K562 (cell line): ENCODE measurements at regions not wholly inside any gene's neighbourhood (a gene's known extent, or its start where the extent isn't known, plus 50 kb on each side); places are given as distances from the start of the nearest gene placed in this dataset.

Experiments used
- ATAC-seq: fragments of 200-7000 bp; cut with Tn5 transposase; 3 replicates; pipeline ENCODE4 v1.9.1; 2020; ENCODE audit warnings: moderate library complexity
- BruUV-seq: library from RNA; stranded (reverse); fragments of 400-500 nt; replicated peaks from 2 replicates; lab custom pipeline; 2021; lab: Mats Ljungman, UMichigan
- CTCF ChIA-PET: fragments of 300-600 bp; formaldehyde crosslinking; extraction: SDS; loops from one replicate; lab custom pipeline; 2021; ENCODE audit warnings: low intra/inter-chr PET ratio; lab: Yijun Ruan, JAX
- POLR2A ChIA-PET: fragments of 300-600, 350-650 bp; sonication (Branson Sonifier 250); formaldehyde crosslinking; extraction: SDS; loops from one replicate; lab custom pipeline; 2021; ENCODE audit warnings: antibody characterized with exemption, inconsistent platforms; lab: Yijun Ruan, JAX
- DNase-seq, 4 experiments: peaks; one replicate each; pipeline versions ENCODE4 v3.0.0 to v3.0.0-alpha.2; 2011 to 2018; ENCODE audit warnings: low spot score in 3 of 4, mixed read lengths in 3 of 4; ENCODE audit errors: extremely low read depth in 1 of 4
- FAIRE-seq: peaks from 2 replicates; lab custom pipeline; 2011; peaks lifted over from hg19 to GRCh38; lab: Jason Lieb, UNC
- H2AFZ ChIP-seq: 2 replicates; pipeline ENCODE4 v1.6.0; 2011; ENCODE audit warnings: low read depth, low read length, control low read depth, inconsistent platforms
- H3K27ac ChIP-seq: fragments of 200-600 bp; 3 replicates; pipeline ENCODE4 v1.8.0; 2011; ENCODE audit warnings: low read depth, mild to moderate bottlenecking, control low read depth, inconsistent platforms, low read length, moderate library complexity, mixed read lengths; ENCODE audit errors: extremely low read depth
- H3K27me3 ChIP-seq, 2 experiments: fragments of 300-600 bp in 1 of 2; 2 replicates in 1 of 2; 3 replicates in 1 of 2; pipeline versions ENCODE4 v1.6.0 to v1.8.0; 2011; ENCODE audit warnings: inconsistent platforms in 2 of 2, low read length in 2 of 2, mild to moderate bottlenecking in 1 of 2, mixed read lengths in 1 of 2, moderate library complexity in 1 of 2; ENCODE audit not compliant: control insufficient read depth in 2 of 2, insufficient read depth in 2 of 2
- H3K36me3 ChIP-seq: fragments of 300-600 bp; 3 replicates; pipeline ENCODE4 v1.8.0; 2011; ENCODE audit warnings: mild to moderate bottlenecking, low read length, inconsistent platforms; ENCODE audit not compliant: control insufficient read depth, insufficient read depth
- H3K4me1 ChIP-seq, 2 experiments: fragments of 200-600 bp in 1 of 2; replicated peaks in 1 of 2; 2 replicates in 1 of 2; 3 replicates in 1 of 2; pipeline versions ENCODE4 v1.5.1 to v1.8.0; 2011; ENCODE audit warnings: inconsistent platforms in 2 of 2, low read length in 2 of 2, mild to moderate bottlenecking in 1 of 2, mixed read lengths in 1 of 2, moderate library complexity in 1 of 2; ENCODE audit not compliant: control insufficient read depth in 2 of 2, insufficient read depth in 2 of 2
- H3K4me2 ChIP-seq: 2 replicates; pipeline ENCODE4 v1.6.1; 2011; ENCODE audit warnings: low read length, control low read depth, inconsistent platforms, mixed read lengths; ENCODE audit not compliant: insufficient read depth
- H3K4me3 ChIP-seq: fragments of 200-600 bp; sonication (generic), shearing (Covaris generic); 2 replicates; pipeline ENCODE4 v1.5.1; 2016; ENCODE audit warnings: control low read depth, inconsistent platforms
- H3K79me2 ChIP-seq: fragments of 200-600 bp; 3 replicates; pipeline ENCODE4 v1.8.0; 2011; ENCODE audit warnings: low read length, inconsistent platforms; ENCODE audit not compliant: control insufficient read depth, insufficient read depth
- H3K9ac ChIP-seq, 2 experiments: 2 replicates each; pipeline versions ENCODE4 v1.6.0 to v1.6.1; 2011; ENCODE audit warnings: low read depth in 2 of 2, low read length in 2 of 2, control low read depth in 1 of 2, inconsistent platforms in 1 of 2, mild to moderate bottlenecking in 1 of 2, mixed read lengths in 1 of 2; ENCODE audit not compliant: insufficient read depth in 1 of 2
- H3K9me1 ChIP-seq: one replicate; pipeline ENCODE4 v1.6.0; 2011; ENCODE audit warnings: inconsistent platforms, mild to moderate bottlenecking, low read length, moderate library complexity; ENCODE audit not compliant: control insufficient read depth, insufficient read depth
- H3K9me3 ChIP-seq: replicated peaks from 2 replicates; pipeline ENCODE4 v1.5.1; 2011; ENCODE audit warnings: low read depth, low read length, inconsistent platforms; ENCODE audit not compliant: control insufficient read depth, insufficient read depth
- H4K20me1 ChIP-seq: replicated peaks from 2 replicates; pipeline ENCODE4 v1.6.1; 2011; ENCODE audit warnings: low read length, inconsistent platforms, mixed read lengths; ENCODE audit not compliant: control insufficient read depth, insufficient read depth
- CHD7 ChIP-seq: fragments of 200-600 bp; sonication (generic); IDR thresholded peaks from one replicate; pipeline ENCODE4 v1.6.1; 2012; ENCODE audit warnings: mild to moderate bottlenecking, low read depth, low read length, inconsistent platforms
- DPF2 ChIP-seq: fragments of 450-650 bp; IDR thresholded peaks from 2 replicates; pipeline ENCODE4 v1.6.1; 2016
- HOMEZ ChIP-seq: fragments of 250-450 bp; sonication (Bioruptor Pico); IDR thresholded peaks from 2 replicates; pipeline ENCODE4 v1.4.0; 2020; ENCODE audit warnings: mild to moderate bottlenecking, moderate library complexity
- SP2 ChIP-seq: IDR thresholded peaks from 2 replicates; pipeline ENCODE4 v1.6.1; 2011; ENCODE audit warnings: mild to moderate bottlenecking, low read depth, low read length, moderate library complexity; ENCODE audit not compliant: poor library complexity, severe bottlenecking; ENCODE audit errors: extremely low read depth
- SRSF1 ChIP-seq: fragments of 200-400 bp; formaldehyde crosslinking; IDR thresholded peaks from 2 replicates; pipeline ENCODE4 v1.6.1; 2017; ENCODE audit warnings: mild to moderate bottlenecking, low read depth, low read length, moderate library complexity
- ZBTB12 ChIP-seq: fragments of 250-450 bp; sonication (Bioruptor Pico); IDR thresholded peaks from 2 replicates; pipeline ENCODE4 v1.4.0; 2020
- ZNF121 ChIP-seq: sonication (generic); formaldehyde crosslinking; conservative IDR thresholded peaks from 2 replicates; pipeline ENCODE4 v1.8.0; 2022; ENCODE audit warnings: missing genetic modification reagents
- ZNF143 ChIP-seq: sonication (generic); formaldehyde crosslinking; IDR thresholded peaks from 2 replicates; pipeline ENCODE4 v1.9.0; 2022; ENCODE audit warnings: mild to moderate bottlenecking, missing genetic modification reagents
- WGBS: fragments of 100-300 bp; shearing (Covaris generic); methylation state at CpG from one replicate; pipeline ENCODE4 v1.1.6; 2016; ENCODE audit warnings: low coverage, mixed read lengths; ENCODE audit not compliant: insufficient coverage; ENCODE audit errors: missing lambda C conversion rate; 5-methylcytosine and 5-hydroxymethylcytosine counted together
- in situ Hi-C: fragments of 300-500 bp; cut with MboI; formaldehyde crosslinking; loops from 4 replicates; pipeline ENCODE4 v1.15.0; 2018; ENCODE audit warnings: inconsistent platforms, mixed read lengths
- intact Hi-C: fragments of 100-400 bp; cut with micrococcal nuclease; formaldehyde crosslinking; loops from 2 replicates; pipeline ENCODE4 v1.14.2; 2022

GRCh38 chr12:14186193-14186502 is 179.3 kb upstream of the ATF7IP start:
- Histone ChIP-seq H4K20me1 (no peaks in the 10 kb centered on the region), H3K9ac (no peak overlapping the region)
- TF ChIP-seq CHD7 = no peak
- TF ChIP-seq SRSF1 = no peak
- TF ChIP-seq ZNF121 (CRISPR knock-in tag) = no peak
- no peak for TF ChIP-seq SP2
- no peak for TF ChIP-seq ZBTB12
- no peak for TF ChIP-seq ZNF143 (CRISPR knock-in tag)
- no peak for TF ChIP-seq DPF2
- TF ChIP-seq HOMEZ = no peak

More at GRCh38 chr12:14186193-14186502, 179.3 kb upstream of the ATF7IP start:
- Histone ChIP-seq H3K27ac (no peak overlapping the region), H3K27me3 (no peaks in the 10 kb centered on the region), H3K4me3 (no peak overlapping the region), H3K9me3 (no peaks in the 10 kb centered on the region), H2AFZ (no peak overlapping the region), H3K4me1 (no peaks in the 10 kb centered on the region), H3K36me3 (no peaks in the 10 kb centered on the region), H3K4me2 (no peak overlapping the region), H3K79me2 (no peaks in the 10 kb centered on the region), H3K9me1 (no peaks in the 10 kb centered on the region)
- DNase-seq = no peak
- CTCF ChIA-PET = interaction anchor here (0.8 kb wide), 1 partner anchor 268 kb away, joined by 3 read pairs; no protein-coding TSS in a partner anchor
- in situ Hi-C loops = no loop called here
- POLR2A ChIA-PET = interaction anchor here (0.6 kb wide), 1 partner anchor 23 kb away, joined by 4 read pairs; no protein-coding TSS in a partner anchor
- no peak for ATAC-seq
- FAIRE-seq = no peak
- no TSS peak for BruUV-seq
- WGBS = 0% methylated on average over 2 of the region's 2 CpGs
- intact Hi-C loops = loop anchor here (1.0 to 5.0 kb wide), 3 partner anchors 51 to 266 kb away; no protein-coding TSS in a partner anchor
